SH-SY5Y (cell line): ENCODE measurements at regions not wholly inside any gene's neighbourhood (a gene's known extent, or its start where the extent isn't known, plus 50 kb on each side); places are given as distances from the start of the nearest gene placed in this dataset.

Source experiments
- GATA2 ChIP-seq: IDR thresholded peaks from 2 replicates; pipeline ENCODE4 v1.6.1; 2011; ENCODE audit warnings: mild to moderate bottlenecking, low read depth, low read length
- GATA3 ChIP-seq: IDR thresholded peaks from 2 replicates; pipeline ENCODE4 v1.6.1; 2011; ENCODE audit warnings: low read depth, mild to moderate bottlenecking, low read length, moderate library complexity

DNA sequence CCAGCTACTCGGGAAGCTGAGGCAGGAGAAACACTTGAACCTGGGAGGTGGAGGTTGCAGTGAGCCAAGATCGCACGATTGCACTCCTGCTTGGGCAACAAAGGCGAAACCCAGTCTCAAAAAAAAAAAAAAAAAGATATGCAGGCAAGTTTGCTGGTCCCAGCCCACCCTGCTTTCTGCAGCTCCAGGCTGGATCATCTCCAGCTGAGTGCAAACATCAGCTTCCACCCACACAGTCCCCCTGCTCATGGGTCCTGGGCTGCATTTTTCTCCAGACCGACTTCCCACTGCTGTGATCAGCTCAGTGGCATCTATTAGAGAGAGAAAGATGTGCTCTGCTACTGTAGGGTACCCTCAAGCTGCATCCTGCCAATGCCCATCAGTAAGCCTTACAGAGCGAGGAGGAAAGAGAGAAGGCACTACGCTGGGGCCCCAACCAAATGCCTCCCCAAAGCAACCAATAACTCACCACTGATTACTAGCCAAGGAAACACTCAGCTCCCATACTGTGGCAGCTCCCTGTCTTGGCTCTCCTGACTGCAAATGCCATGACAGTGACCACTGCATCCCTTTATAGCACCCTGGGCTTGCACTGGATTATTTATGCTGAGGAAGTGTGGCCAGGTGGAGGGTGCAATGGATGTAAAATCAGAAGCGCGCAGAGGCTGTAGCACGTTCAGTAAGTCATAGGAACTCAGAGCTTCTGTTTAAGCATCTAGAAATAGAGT is 170.9 kb upstream of the ZNF507 start:
- no peak for TF ChIP-seq GATA2
- TF ChIP-seq GATA3: no peak

DNA sequence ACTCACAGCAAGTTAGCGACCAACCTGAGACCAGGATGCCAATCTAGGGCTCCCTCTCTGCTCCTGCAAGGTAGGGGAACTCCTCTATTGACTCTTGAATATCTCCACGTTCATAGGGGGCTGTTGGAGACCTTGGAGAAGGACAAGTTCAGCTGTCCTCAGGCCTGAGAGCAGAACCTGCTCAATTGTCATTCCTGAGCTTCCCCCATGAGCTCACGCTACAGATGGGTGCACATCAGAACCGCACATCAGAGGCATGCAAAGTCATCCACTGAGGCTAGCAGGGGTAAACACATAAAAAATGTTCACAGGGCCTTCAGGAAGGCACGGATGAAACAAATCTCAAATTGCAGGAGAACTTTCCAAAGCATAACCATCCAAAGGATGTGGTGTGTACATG is 168.8 kb upstream of the ZNF507 start:
- TF ChIP-seq GATA2: no peak
- no peak for TF ChIP-seq GATA3

DNA sequence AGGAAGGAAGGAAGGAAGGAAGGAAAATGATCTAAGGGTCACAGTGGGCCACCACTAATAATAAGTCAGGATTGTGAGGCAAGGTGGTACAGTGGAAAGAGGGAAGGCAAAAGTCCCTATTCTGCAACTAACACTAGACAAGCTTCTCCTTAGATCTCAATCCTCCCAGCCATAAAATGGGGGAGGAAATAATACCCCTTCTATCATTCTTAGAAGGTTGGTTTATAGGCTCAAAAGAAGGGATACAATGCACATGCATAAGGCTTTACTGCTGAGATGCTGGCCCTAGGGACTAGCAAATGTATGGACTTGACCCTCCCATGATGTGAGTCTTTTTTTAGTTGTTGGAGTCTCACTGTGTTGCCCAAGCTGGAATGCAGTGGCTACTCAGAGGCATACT is 167.7 kb upstream of the ZNF507 start:
- TF ChIP-seq GATA2 (no peak), GATA3 (no peak)

DNA sequence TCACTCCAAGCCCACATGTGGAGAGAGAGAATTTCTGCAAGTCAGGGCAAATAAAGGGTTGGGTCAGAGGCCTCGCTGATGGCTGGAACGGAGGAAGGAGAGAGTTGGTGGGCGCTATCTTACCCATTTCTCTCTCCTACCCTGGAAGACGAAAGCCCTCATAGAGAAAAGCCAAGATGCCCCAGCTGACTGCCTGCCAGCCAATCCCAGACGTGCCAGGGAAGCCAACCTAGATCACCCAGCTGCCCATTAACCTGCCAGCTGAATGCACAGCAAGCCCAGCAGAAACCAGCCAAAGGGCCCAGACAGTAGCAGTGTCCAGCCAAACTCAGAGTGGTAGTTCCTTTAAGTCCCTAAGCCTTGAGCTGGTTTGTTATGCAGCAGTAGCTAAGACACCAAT is 167.0 kb upstream of the ZNF507 start:
- TF ChIP-seq GATA3: no peak
- no peak for TF ChIP-seq GATA2

DNA sequence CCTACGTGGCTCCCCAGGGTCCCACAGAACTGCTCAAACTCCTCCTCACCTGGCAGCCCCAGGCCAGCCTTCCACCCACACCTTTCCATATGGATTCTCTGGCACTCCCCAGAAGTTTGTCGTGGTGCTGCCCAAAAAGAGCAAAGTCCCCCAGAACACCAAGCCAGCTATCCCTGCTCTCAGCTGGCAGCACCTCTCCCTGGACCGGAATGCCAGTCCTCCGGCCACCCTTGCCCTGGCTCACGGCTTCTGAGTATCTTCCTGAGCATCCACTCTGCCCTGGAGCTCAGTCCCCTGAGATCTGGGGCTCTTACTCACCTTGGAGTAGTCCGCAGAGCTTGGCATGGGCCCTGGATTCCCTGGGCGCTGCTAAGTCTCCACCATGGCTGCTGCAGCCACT is 166.5 kb upstream of the ZNF507 start:
- TF ChIP-seq GATA2 (no peak), GATA3 (no peak)

DNA sequence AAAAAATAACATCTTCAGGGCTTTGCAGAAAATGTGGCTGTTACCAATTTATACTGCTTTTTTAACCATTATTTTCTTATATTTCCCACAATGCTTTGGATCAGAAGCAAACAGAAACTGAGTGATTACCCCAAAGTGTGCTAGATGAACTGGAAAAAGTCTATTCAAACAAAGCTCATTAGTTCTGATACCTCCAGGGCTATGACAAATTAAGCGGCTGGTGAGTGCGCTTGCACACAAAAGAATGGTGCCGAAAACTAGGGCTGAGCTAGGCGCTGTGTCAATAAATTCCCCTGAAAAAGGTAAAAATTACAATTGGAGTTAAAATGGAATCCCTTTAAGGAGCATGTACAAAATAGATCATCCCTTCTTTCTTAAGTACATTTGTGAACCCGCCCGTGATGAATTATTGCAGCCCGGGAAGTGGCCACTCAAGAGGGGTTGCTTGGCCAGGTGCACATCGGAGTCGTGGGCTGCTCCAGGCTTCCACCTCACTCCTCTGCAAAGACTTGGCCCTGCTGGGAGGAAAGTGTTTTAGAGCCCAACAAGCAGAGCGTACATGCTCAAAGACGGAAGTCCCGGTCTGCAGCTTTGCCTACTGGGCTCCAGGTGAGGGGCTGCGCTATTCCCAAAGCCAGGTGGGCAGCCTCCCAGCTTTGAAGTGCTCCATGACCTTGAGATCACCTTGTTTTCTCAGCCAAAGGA is 164.0 kb upstream of the ZNF507 start:
- no peak for TF ChIP-seq GATA2

DNA sequence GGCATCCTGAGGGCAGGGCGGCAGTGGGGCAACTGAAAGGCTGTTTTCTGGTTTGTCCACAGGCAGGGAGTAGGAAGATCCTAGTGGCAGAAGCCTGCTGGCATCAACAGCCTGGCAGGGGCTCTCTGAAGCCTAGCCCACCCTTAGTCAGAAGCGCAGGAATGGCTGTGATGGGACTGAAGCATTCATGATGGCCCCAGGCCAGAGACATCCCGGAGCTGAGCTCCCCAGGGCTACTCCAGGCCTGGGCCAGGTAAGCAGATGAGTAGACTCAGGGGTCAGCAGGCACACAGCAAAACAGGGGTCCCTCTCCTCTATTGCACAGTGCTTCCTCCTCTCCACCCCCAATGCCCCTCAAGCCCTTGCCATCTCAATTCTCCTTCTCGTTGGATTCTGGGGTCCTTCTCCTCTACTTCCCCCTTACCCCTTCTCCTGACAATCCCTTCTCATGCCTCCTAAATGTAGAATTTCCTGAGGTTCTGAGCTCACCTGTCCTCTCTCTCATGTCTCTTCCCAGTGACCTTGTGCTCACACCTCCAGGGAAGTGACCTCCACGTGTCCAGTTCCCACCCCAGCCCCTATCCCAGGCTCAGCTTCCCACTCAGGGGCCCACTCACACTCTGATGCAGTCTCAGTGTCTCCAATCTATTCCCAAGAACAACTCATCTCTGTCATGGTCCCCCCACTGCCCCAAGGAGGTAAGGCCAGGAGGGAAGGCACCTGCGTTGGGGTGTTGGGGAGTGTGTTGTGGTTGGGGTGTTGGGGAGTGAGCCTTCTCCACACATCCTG is 158.7 kb upstream of the ZNF507 start:
- TF ChIP-seq GATA2 (no peak), GATA3 (no peak)

DNA sequence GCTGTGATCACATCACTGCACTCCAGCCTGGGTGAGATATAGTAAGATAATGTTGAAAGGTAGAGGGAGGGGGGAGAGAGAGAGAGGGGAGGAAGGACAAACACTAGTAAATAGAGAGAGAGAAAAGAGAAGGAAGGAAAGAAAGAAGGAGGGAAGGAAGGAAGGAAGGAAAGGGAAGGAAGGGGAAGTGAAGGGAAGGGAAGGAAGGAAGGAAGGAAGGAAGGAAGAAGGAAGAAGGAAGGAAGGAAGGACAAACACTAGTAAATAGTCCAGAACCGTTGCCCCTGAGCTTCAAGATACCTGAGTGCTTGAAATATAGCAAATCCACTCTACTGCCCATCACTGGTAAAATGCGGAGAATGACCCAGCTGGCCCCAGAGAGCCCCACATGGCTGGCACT is 156.5 kb upstream of the ZNF507 start:
- TF ChIP-seq GATA2 (no peak), GATA3 (no peak)

DNA sequence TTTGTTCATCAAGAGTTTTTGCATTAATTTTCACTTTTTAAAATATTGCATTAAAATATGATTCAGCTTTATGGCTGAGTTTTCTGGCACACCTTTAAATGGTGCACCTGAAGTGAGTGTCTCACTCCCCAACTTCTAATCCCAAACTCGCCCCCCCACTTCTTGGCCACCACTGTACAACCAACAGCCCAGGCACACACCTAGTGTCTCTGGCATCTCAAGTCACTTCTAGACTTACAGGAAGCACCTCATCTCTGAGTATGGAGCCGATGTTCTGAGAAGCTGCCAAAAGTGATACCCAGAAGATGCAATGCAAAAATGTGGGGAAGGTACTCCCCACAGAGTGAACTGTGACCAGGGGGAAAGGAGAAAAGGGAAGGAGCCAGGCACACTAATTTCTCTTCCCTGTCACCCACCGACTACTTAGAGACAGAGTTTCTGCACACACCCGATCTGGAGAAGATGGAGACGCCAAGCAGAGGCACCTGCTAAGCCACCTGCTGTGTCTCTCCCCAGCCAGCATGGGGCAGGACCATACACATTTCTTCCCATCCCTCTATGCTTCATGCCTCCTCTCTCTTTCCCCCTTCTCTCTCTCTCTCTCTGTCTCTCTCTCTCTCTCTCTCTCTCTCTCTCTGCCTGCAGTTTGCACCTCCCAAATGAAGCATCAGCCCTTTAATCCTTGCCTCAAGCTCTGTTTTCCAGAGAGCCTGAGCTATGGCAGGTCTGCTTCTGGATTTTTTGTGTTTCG is 155.3 kb upstream of the ZNF507 start:
- TF ChIP-seq GATA2 (no peak), GATA3 (no peak)

DNA sequence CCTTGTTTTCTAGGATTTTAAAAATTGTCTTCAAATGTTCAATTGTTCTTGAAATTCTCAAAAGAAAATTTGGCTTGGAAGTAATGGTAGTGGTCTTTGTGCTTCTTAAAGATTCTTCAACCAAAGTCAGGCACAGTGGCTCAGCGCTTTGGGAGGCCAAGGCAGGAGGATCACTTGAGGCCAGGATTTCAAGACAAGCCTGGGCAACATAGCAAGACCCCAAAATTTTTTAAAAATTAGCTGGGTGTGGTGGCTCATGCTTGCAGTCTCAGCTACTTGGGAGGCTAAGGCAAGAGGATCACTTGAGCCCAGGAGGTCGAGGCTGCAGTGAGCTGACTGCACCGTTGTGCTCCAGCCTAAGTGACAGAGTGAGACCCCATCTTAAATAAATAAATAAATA is 153.5 kb upstream of the ZNF507 start:
- TF ChIP-seq GATA3 (no peak), GATA2 (no peak)

DNA sequence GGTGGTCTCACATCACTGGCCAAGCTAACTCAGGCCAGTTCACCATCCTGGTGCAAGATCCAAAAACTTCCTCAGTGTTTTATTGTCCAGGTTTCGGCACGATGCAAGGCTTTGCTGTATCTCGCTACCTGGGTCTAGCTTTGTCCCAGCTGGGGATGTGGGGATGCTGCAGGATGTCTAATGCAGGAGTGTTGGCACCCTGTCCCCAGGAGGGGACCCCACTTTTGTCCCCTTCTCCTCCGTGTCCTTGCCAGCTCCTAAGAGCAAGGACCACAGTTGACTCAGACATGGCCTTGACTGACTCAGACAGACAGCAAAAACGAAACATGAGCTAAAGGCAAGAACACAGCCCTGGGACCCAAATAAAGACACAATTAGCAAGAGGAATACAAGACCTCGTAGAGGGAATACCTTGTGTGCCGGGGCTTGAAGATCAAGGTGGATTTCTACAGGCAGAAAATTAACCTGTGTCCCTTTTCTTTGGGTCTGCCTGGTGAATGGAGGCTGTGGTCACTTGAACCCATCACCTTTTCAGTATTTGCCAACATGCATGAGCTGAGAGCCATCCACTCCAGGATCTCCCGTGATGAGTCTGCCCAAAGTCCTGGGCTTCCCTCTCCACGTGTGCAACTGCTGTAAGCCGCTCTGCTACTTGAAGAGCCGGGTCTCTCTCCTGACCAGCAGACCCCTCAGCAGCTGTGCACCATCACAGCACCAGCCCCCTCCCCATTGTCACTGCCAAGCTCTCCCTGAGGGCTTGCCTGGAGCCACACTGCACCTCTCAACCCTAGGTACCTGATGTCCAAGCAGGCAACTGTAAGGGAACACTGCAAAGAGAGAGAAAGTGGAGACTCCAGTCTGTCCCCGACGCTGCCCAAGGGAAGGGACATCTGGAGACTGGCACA is 149.5 kb upstream of the ZNF507 start:
- TF ChIP-seq GATA2 (no peak), GATA3 (no peak)

DNA sequence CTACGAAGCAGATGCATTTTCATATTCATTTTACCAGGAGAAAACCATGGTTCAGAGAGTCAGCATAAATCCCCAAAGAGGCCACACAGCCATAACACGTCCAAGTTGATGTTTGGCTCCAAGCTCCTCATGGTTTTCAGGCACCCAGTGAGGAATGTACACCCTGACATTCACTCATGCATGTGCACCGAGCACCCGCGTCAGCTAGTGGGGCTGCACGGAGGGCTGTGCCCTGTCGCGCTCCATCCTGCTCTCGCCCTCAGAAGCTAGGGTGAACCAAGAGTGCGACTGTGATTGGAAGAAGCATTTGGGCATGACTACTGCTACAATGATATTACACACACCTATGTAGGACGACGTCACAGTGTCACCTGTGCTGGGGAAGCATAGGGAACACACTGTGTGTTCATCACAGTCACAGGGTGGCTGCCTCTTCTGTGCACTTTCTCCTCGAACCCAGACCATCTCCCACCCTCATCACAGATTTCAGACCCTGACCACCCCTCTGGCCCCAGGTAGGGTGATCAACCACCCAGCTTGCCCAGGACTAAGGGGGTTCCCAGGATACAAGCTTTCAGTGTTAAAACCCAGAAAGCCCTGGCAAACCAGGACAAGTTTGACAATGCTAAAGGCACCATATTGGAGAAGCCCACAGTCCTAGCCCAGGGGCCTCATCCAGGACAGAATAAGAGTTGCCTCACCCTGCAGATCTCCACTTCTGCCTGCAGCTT is 148.6 kb upstream of the ZNF507 start:
- TF ChIP-seq GATA3 (no peak), GATA2 (no peak)
